ENCODE measurements at regions not wholly inside any gene's neighbourhood (a gene's known extent, or its start where the extent isn't known, plus 50 kb on each side); places are given as distances from the start of the nearest gene placed in this dataset.

- TF ChIP-seq MAX (IDR thresholded peaks at IDR 0.05) (no peak), NFIC (IDR thresholded peaks at IDR 0.05) (no peak), ZBTB7A (IDR thresholded peaks at IDR 0.05; ENCODE audit: low read depth) (no peak), YY1 (IDR thresholded peaks at IDR 0.05; ENCODE audit: low read depth) (no peak), USF1 (IDR thresholded peaks at IDR 0.05) (no peak), FOXM1 (IDR thresholded peaks at IDR 0.05; ENCODE audit: borderline replicate concordance, low read depth) (no peak), TAF1 (IDR thresholded peaks at IDR 0.05; ENCODE audit: low read depth) (no peak), TEAD4 (IDR thresholded peaks at IDR 0.05) (no peak), REST (IDR thresholded peaks at IDR 0.05; ENCODE audit: low read depth) (no peak), CREB1 (IDR thresholded peaks at IDR 0.05; ENCODE audit: low read depth) (no peak), RAD21 (IDR thresholded peaks at IDR 0.05; ENCODE audit: low read depth) (no peak), EP300 (IDR thresholded peaks at IDR 0.05; ENCODE audit: borderline replicate concordance) (no peak), EGR1 (IDR thresholded peaks at IDR 0.05) (no peak), CEBPB (IDR thresholded peaks at IDR 0.05) (no peak)
These were observed 404.3 kb downstream of the IRX1 start for GRCh38 chr5:3999929-4000328.

- TF ChIP-seq ZBTB7A (IDR thresholded peaks at IDR 0.05; ENCODE audit: low read depth) (no peak), USF1 (IDR thresholded peaks at IDR 0.05) (no peak), TEAD4 (IDR thresholded peaks at IDR 0.05) (no peak), REST (IDR thresholded peaks at IDR 0.05; ENCODE audit: low read depth) (no peak), EP300 (IDR thresholded peaks at IDR 0.05; ENCODE audit: borderline replicate concordance) (no peak), TCF12 (IDR thresholded peaks at IDR 0.05; ENCODE audit: low read depth) (no peak), CEBPB (IDR thresholded peaks at IDR 0.05) (no peak), NFIC (IDR thresholded peaks at IDR 0.05) (no peak)
These were observed 405.4 kb downstream of the IRX1 start for GRCh38 chr5:4001004-4001403.

GRCh38 chr5:4001758-4002533, 406.3 kb downstream of the IRX1 start:
- no peak for TF ChIP-seq MAX (IDR thresholded peaks at IDR 0.05)
- TF ChIP-seq USF1 (IDR thresholded peaks at IDR 0.05), result no peak
- no peak for TF ChIP-seq TEAD4 (IDR thresholded peaks at IDR 0.05)
- TF ChIP-seq TAF1 (IDR thresholded peaks at IDR 0.05; ENCODE audit: low read depth), result no peak
- TF ChIP-seq REST (IDR thresholded peaks at IDR 0.05; ENCODE audit: low read depth), result no peak

- TF ChIP-seq USF1 (IDR thresholded peaks at IDR 0.05), result no peak
- no peak for TF ChIP-seq MAX (IDR thresholded peaks at IDR 0.05)
- TF ChIP-seq EP300 (IDR thresholded peaks at IDR 0.05; ENCODE audit: borderline replicate concordance), result no peak
- no peak for TF ChIP-seq NFIC (IDR thresholded peaks at IDR 0.05)
- no peak for TF ChIP-seq FOXM1 (IDR thresholded peaks at IDR 0.05; ENCODE audit: borderline replicate concordance, low read depth)
- TF ChIP-seq REST (IDR thresholded peaks at IDR 0.05; ENCODE audit: low read depth), result no peak
- no peak for TF ChIP-seq YY1 (IDR thresholded peaks at IDR 0.05; ENCODE audit: low read depth)
- TF ChIP-seq TAF1 (IDR thresholded peaks at IDR 0.05; ENCODE audit: low read depth), result no peak
- no peak for TF ChIP-seq ZBTB7A (IDR thresholded peaks at IDR 0.05; ENCODE audit: low read depth)
- TF ChIP-seq CREB1 (IDR thresholded peaks at IDR 0.05; ENCODE audit: low read depth), result no peak
- no peak for TF ChIP-seq EGR1 (IDR thresholded peaks at IDR 0.05)
- no peak for TF ChIP-seq TCF12 (IDR thresholded peaks at IDR 0.05; ENCODE audit: low read depth)
- TF ChIP-seq TEAD4 (IDR thresholded peaks at IDR 0.05), result no peak
- TF ChIP-seq CEBPB (IDR thresholded peaks at IDR 0.05), result no peak
These were observed 409.7 kb downstream of the IRX1 start for GRCh38 chr5:4005335-4005734.

Data from Ishikawa (cell line).